GM12864 (cell line): ENCODE measurements at regions not wholly inside any gene's neighbourhood (a gene's known extent, or its start where the extent isn't known, plus 50 kb on each side); places are given as distances from the start of the nearest gene placed in this dataset.
"Not testable (repeated sequence)": the region's sequence is repeated elsewhere in the genome, so short reads cannot be mapped to it uniquely, and the experiment has no call there.

Experiments used
- DNase-seq: peaks from one replicate; pipeline ENCODE4 v3.0.0-alpha.2; 2011; ENCODE audit warnings: low read depth
- H3K4me3 ChIP-seq: 2 replicates; pipeline ENCODE4 v1.5.1; 2011; ENCODE audit warnings: mild to moderate bottlenecking, low read depth, low read length, control low read depth
- CTCF ChIP-seq: IDR thresholded peaks from 2 replicates; pipeline ENCODE4 v1.5.1; 2011; ENCODE audit warnings: low read depth, mild to moderate bottlenecking, moderate library complexity, low read length, control low read depth, inconsistent platforms; ENCODE audit errors: missing control alignments

GRCh38 chrY:12285608-12286007 lies 415.4 kb upstream of the USP9Y start:
- TF ChIP-seq CTCF = no peak
- DNase-seq = no peak

GRCh38 chrY:12288919-12289318 lies 412.1 kb upstream of the USP9Y start:
- DNase-seq = no peak
- no peak for TF ChIP-seq CTCF
- no peak overlapping the region for H3K4me3 ChIP-seq

More at GRCh38 chrY:12285608-12286007, 415.4 kb upstream of the USP9Y start:
- no peak overlapping the region for H3K4me3 ChIP-seq

GRCh38 chrY:12289415-12289814 lies 411.6 kb upstream of the USP9Y start:
- H3K4me3 ChIP-seq = no peak overlapping the region
- TF ChIP-seq CTCF = no peak
- no peak for DNase-seq

- no peak overlapping the region for H3K4me3 ChIP-seq
- no peak for TF ChIP-seq CTCF
- DNase-seq = no peak
Measured at GRCh38 chrY:12292542-12292941, 408.5 kb upstream of the USP9Y start.

- no peak for DNase-seq
- H3K4me3 ChIP-seq = no peak overlapping the region
- no peak for TF ChIP-seq CTCF
Measured at GRCh38 chrY:12296460-12296859, 404.6 kb upstream of the USP9Y start.

- not testable (repeated sequence) for H3K4me3 ChIP-seq, DNase-seq
Measured at GRCh38 chrY:12299796-12300195, 401.2 kb upstream of the USP9Y start.

- no peak overlapping the region for H3K4me3 ChIP-seq
- no peak for TF ChIP-seq CTCF
- no peak for DNase-seq
Measured at GRCh38 chrY:12303464-12303863, 397.6 kb upstream of the USP9Y start.

- TF ChIP-seq CTCF = no peak
- no peak overlapping the region for H3K4me3 ChIP-seq
- no peak for DNase-seq
Measured at GRCh38 chrY:12305456-12305855, 395.6 kb upstream of the USP9Y start.
